GM03348 (cell line): ENCODE measurements at regions not wholly inside any gene's neighbourhood (a gene's known extent, or its start where the extent isn't known, plus 50 kb on each side); places are given as distances from the start of the nearest gene placed in this dataset.

Source experiments
- DNase-seq: peaks from one replicate; pipeline ENCODE4 v3.0.0; 2012; ENCODE audit warnings: low spot score

- no peak for DNase-seq
Observed at GRCh38 chr1:111556325-111557037, 53.0 kb upstream of the ADORA3 start.

- DNase-seq = peak; percentile 42
Observed at GRCh38 chr1:111559736-111560279, 56.4 kb upstream of the ADORA3 start.

GRCh38 chr1:111561328-111561727 is 57.9 kb upstream of the ADORA3 start:
- no peak for DNase-seq

- DNase-seq = peak; percentile 63
Observed at GRCh38 chr1:111563619-111564018, 56.0 kb upstream of the RAP1A start.

- DNase-seq = peak; percentile 77
Observed at GRCh38 chr1:111565079-111565478, 54.5 kb upstream of the RAP1A start.

- no peak for DNase-seq
Observed at GRCh38 chr1:111565968-111566367, 53.6 kb upstream of the RAP1A start.

GRCh38 chr1:111568160-111568647 is 51.4 kb upstream of the RAP1A start:
- no peak for DNase-seq
